ENCODE measurements at regions not wholly inside any gene's neighbourhood (a gene's known extent, or its start where the extent isn't known, plus 50 kb on each side); places are given as distances from the start of the nearest gene placed in this dataset.

GRCh38 chr20:60528141-60528540 lies 569.9 kb downstream of the CDH26 start:
- DNase-seq = no peak

GRCh38 chr20:60529149-60529548 lies 570.9 kb downstream of the CDH26 start:
- no peak for DNase-seq

GRCh38 chr20:60535211-60535610 lies 577.0 kb downstream of the CDH26 start:
- DNase-seq = no peak

GRCh38 chr20:60540591-60540990 lies 582.4 kb downstream of the CDH26 start:
- DNase-seq = no peak

GRCh38 chr20:60541991-60542390 lies 583.8 kb downstream of the CDH26 start:
- no peak for DNase-seq

- DNase-seq = no peak
Observed at GRCh38 chr20:60543598-60543997, 585.4 kb downstream of the CDH26 start.

- DNase-seq = no peak
Observed at GRCh38 chr20:60553095-60553494, 594.9 kb downstream of the CDH26 start.

- no peak for DNase-seq
Observed at GRCh38 chr20:60558486-60558885, 600.3 kb downstream of the CDH26 start.

GRCh38 chr20:60559462-60559861 lies 601.2 kb downstream of the CDH26 start:
- DNase-seq = no peak

- no peak for DNase-seq
Observed at GRCh38 chr20:60561052-60561451, 602.8 kb downstream of the CDH26 start.

- DNase-seq = no peak
Observed at GRCh38 chr20:60565083-60565482, 606.9 kb downstream of the CDH26 start.

GRCh38 chr20:60565551-60565950 lies 607.3 kb downstream of the CDH26 start:
- no peak for DNase-seq

GRCh38 chr20:60569116-60569515 lies 610.9 kb downstream of the CDH26 start:
- no peak for DNase-seq

- DNase-seq = no peak
Observed at GRCh38 chr20:60570481-60571277, 612.5 kb downstream of the CDH26 start.

GRCh38 chr20:60573003-60573680 lies 614.9 kb downstream of the CDH26 start:
- DNase-seq = no peak

- DNase-seq = no peak
Observed at GRCh38 chr20:60576236-60576635, 618.0 kb downstream of the CDH26 start.

GRCh38 chr20:60579941-60580515 lies 621.8 kb downstream of the CDH26 start:
- DNase-seq = no peak

- no peak for DNase-seq
Observed at GRCh38 chr20:60581606-60582115, 623.4 kb downstream of the CDH26 start.

- no peak for DNase-seq
Observed at GRCh38 chr20:60583741-60584140, 625.5 kb downstream of the CDH26 start.

- no peak for DNase-seq
Observed at GRCh38 chr20:60584221-60584620, 626.0 kb downstream of the CDH26 start.

- no peak for DNase-seq
Observed at GRCh38 chr20:60585651-60586050, 627.4 kb downstream of the CDH26 start.

- DNase-seq = no peak
Observed at GRCh38 chr20:60586269-60587050, 628.2 kb downstream of the CDH26 start.

GRCh38 chr20:60587986-60588385 lies 629.8 kb downstream of the CDH26 start:
- DNase-seq = no peak
